EH (cell line): ENCODE measurements at regions not wholly inside any gene's neighbourhood (a gene's known extent, or its start where the extent isn't known, plus 50 kb on each side); places are given as distances from the start of the nearest gene placed in this dataset.

Source experiments
- DNase-seq: peaks from one replicate; pipeline ENCODE4 v3.0.0-alpha.2; 2015; ENCODE audit warnings: low read depth

DNA sequence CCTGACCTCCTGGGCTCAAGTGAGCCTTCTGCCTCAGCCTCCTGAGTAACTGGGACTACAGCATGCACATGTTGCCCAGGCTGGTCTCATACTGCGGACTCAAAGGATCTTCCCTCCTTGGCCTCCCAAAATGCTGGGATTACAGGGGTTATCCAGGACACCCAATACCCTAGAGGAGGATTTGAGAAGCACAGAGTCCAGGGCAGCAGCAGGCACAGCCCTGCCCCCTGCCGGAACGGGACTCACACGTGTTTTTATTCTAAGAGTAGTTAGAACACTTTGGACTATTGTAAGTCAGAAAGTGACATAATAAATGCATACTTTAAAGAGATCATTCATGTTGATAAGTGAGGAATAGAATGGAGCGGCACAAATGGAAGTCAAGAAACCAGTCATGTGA, 80.2 kb downstream of the C6orf118 start:
- DNase-seq = no peak

DNA sequence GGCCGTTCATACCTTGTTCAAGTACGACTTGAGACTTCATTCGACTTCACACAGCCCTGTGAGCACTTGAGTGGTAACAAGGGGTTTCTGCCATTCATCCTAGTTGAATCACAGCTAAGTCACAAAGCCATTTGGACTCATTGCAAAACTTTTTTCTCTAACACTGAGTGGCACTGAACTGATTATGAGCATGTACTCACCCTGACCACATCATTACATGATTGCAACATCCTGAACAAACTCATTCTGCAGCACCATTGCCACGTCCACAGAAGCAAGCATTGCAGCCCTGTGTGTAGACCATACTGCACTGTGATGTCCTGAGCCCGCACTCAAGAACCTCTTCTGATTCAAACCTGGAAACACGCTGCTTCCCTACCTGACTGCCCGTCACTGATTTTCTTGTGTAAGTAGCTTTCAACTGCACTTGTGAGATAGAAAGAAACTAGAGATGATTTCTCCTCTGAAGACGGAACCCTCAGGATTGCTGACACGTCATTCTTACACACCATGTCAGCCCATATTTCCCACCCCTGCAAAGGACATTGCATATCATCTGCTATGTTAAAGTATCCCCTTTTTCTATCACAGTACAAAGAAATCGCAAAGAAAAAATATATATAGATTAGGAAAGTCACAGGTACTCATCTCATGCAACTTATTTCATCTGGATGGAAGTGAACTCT, 81.6 kb downstream of the C6orf118 start:
- DNase-seq = no peak

DNA sequence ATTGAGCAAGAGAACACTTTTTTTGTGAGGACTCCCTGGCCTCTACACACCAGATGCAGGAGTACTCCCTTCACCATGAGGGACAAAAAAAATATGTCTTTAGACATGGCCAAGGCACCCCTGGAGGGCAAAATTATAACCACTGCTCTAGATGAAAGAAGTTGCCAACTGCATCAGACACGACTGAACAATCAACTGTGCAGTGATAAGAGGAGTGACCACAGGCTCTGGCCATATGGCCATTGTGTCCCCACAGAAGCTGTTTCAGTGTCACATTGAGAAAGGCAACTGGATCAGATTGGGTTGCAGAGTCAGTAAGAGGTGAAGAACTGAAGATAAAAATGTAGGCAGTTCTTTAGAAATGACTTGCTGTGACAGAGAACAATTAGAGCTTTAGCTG, 85.7 kb downstream of the C6orf118 start:
- no peak for DNase-seq

DNA sequence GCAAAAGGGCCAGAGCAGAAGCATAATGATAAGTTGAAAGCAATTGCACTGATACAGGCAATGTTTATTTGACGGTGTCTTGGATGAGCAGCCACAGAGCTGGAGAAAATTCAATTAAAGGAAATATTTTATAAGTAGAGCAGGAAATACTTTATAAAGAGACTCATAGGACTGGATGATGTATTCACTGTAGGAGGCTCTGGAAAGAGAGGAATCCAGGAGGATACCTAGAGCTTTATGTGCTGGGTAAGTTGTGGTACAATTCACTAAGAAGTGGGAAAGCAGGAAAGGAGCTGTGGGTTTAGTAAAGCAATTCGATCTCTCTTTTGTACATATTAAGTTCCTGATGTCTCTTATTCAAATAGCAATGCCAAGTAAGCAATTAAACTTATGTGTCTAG, 86.3 kb downstream of the C6orf118 start:
- no peak for DNase-seq

DNA sequence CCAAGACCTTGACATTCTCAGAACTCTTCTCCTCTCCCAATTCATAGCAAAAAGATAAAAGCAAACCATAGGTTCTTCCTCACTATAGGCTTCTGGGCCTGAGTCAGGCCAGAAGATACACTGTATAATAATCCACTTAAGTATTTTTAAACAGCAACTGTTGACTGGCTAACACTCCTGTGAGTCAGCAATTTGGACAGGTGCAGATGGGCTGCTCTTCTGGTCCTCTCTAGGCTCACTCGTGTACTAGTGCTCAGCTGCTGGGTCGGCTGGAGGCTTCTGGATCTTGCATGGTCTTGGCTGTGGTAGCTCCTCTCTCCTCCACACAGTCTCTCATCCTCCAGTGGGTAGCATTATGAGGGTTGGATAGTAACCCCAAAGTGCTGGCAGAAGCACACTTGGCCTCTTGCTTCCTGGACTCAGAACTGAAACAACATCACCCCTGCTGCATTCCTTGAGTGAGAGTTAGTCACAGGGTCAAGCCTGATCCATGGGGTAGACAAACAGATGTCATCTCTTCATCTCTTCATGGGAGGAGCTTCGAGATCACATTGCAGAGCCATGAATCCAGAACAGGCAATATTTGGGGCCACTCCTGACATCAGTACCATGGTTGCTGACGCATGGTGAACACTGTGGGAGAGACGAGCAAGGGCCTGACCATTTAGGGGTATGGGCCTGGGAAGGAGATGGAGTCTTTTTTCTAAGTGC, 86.9 kb downstream of the C6orf118 start:
- DNase-seq = no peak

DNA sequence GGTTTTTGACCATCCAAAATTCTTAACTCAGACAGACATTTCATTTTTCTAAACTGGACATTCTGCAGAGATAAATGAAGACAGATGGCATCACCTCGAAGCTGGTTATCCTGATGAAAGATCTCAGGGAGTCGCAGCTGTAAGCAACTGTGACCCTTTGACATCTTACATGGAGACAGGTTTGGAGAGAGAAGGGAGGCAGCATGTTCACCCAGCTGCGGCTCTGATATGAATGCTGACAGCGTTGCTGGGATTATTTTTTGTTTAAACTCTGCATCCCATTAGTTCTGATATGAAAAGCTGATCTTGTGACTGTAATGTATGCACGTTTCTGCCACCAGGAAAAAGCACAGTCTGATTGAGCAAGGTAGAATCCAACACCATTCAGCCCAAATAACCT, 89.4 kb downstream of the C6orf118 start:
- no peak for DNase-seq

DNA sequence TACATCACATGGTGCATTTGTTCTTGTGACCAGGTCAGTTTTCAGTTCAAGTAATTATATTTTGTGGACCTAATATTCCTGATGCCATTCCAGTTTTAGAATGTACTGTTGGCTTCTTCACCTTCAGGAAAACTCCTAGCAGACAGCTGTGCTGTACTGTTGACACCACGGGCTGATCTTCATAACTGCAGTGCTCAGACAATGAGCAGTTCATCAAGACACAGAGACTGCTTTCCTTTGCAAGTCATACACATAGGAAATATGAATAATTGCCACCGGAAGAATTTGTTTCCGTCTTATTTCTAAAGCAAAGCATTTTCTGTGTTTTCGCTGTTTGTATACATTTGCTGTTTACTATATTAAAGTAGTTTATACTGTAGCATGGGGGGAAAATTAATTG, 89.8 kb downstream of the C6orf118 start:
- no peak for DNase-seq

DNA sequence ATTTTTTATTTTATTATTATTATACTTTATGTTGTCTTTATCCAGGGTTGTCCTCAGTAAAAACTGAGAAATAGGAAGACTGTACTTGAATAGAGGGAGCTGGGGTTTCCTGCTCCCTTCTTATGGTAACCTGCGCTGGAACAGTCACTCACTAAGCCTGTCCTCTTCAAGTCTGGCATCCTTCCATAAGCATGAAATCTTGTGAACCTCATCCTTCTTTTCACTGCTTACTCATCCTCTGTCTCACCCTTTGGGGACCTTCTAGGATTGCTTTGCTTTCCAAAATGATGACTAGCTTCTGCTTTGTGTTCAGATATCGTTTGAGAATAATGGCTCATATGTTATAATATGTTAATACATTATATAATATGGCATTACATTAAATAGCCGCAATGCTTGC, 90.6 kb downstream of the C6orf118 start:
- no peak for DNase-seq

DNA sequence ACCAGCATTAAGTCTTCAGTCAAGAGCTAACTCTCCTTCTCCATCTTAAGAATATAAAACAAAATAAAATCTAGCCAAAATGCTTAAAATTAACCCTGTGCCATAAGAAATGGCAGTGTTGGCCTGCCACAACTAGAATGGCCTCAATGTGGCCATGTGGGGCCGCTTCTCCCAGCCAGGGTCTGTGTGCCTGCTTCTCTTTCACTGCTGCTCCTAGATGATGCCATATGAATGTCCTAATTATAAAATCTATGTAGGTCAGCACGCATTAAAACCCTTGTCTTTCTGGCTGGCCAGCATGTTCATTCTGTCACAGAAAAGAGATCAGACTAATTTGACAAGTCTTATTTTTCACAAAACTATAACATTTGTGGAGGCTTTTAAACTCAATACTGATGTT, 102.6 kb downstream of the C6orf118 start:
- no peak for DNase-seq

DNA sequence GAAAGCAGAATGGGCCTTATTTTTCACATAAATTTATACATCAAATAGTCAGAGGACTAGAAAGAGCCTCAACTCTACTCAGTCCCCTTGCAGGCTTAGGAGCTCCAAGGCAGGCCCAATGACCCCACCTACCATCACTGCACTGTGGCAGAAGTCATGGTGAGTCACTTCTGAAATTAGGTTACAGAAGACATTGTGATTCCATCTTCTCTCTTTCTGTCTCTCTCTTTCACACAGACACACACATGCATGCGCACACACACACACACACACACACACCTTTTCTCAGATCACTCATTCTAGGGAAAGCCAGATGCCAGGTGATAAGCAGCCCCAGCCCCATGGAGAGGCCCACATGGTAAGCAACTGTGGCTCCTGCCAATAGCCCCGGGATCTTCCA, 103.8 kb downstream of the C6orf118 start:
- DNase-seq = no peak

DNA sequence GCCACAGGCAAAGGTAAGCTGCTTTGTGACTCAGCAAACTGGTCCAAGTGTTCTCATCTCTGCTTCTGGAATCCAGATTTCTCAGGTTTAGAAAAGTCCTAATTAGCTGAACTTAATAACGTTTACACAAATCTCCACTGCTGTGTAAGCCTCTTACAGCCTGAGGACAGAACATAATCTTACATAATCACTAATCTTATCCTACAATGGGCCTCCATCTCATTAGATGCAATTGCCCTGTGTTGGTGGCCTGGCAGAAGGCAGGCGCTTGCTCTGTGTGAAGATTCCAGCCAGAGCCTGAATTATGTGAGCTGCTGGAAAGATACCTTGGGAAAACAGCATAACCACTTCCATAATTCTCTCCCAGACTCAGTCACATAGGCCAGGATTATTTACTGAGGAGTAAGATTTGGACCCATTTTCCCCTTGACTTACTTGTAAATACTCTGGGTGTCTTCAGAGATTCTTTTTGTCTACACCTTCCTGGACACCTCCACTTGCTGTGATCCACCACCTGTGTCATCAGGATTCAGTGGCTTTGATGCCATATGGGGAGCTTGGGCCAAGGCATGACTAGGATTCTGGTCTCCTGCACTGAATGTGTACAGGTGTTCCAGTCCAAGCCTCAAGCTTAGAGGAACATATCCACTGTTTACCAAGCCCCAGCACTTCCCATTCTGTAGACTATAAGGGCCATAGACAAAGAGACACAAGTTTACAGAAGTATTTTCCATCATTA, 104.4 kb downstream of the C6orf118 start:
- no peak for DNase-seq

DNA sequence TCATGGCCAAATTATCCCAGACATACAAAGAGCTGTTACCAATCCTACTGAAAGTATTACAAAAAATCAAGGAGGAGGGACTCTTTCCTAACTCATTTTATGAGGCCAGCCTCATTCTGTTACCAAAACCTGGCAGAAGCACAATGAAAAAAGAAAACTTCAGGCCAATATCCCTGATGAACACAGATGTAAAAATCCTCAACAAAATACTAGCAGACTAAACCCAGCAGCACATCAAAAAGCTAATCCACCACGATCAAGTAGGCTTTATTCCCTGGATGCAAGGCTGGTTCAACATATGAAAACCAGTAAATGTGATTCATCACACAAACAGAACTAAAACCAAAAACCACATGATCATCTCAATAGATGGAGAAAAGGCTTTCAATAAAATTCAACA, 109.2 kb downstream of the C6orf118 start:
- DNase-seq = no peak

DNA sequence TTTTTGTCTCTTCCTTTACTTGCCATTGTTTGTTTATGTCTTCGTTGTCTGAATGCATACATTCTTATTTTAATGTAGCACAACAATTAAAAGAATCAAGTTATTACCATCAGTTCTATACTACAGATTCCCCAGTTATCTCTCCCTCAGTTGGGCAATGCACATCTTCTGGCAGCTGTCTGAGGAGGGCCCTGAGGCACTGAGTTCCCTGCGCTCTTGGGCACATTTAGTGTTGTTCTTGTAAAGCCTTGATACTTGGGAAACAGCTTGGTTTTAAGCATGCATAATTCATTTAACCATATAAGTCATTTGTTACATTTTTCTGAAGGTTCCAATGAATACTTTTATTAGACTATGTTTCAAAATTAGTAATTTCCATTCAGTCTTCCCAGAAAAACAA, 117.9 kb downstream of the C6orf118 start:
- no peak for DNase-seq

DNA sequence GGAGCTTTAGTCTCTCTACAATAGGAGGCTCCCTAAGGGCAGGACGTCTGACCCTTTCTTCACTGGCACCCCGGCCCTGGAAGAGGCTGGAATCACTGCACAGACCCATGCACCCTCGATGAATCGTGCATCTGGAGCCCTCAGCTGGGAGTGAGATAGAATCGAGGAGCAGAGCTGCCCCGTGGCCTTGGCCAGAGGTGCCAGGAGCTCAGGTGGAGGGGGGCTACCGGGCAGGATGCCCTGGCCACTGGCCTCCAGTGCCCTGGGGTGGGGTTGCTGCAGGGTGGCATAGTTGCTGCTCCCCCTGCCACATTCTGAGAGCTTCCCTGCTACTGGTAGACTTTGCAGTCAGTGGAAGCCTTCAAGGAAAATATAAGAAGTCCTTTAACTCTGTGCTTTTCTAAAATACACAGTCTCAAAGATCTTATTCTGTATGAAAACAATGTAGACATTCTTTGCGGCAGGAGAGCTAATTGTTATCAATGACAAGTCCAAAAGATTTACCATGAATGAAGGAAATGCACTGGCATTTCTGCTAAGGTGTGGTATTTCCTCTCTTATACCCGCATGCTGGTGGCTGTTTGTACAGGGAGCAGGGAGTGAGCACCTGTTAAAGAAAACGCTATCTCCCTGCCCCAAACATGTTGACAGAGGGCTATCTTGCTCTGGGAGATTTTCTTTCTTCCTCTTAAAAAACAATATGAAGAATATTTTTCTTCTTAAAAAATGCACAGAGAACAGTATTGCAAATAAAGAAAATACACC, 122.8 kb downstream of the C6orf118 start:
- no peak for DNase-seq

DNA sequence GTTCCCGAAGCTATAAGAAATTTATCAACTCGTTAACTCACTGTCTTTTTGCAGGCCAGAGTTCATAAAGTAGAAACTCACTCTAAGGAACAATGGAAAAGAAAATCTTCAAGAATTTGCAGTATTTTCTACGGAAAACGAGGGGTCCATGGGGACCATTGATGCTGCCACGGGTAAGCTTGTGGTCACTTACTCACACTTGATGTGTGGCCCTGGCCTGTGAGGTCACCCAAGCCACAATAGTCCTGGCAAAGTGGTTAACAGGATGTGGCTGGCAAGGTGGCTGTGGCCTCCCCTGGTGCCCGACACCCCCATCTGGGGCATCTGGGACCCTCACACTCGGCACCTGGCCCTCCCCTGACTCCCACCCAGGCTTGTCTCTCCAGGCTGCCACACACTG, 123.4 kb downstream of the C6orf118 start:
- no peak for DNase-seq

DNA sequence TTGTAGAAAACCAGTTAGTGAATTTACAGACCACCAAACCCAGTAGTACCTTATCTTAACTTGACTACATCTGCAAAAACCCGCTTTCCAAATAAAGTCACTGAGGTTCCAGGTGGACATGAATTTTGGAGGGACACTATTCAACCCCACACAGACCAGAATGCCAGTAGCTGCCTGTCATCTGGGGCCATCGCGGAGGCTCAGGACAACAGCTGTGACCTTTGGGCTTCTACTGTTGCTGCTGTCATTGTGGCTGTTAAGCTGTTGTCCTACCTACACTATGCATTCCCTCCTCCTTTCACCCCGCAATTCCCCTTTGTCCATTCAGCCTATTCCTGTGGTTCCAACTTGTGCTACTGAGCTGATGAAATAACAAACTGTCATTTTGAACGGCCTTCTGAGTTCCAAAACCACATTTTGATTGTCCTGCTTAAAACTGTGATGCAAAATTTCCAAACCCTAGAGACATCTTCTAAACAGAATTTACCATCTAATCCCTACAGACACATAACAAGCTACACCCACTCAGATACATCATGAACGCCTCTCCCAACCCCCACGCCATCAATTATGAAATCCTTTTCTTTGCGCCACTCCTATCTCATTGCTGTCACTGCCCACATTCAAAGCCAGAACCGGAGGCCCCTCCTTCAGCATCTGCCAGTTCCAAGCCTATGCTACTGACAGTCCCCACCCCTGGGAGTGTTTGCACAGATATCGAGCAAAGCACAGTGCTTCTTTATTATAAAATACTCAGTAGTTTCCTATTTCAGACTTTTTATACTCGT, 125.0 kb downstream of the C6orf118 start:
- no peak for DNase-seq

DNA sequence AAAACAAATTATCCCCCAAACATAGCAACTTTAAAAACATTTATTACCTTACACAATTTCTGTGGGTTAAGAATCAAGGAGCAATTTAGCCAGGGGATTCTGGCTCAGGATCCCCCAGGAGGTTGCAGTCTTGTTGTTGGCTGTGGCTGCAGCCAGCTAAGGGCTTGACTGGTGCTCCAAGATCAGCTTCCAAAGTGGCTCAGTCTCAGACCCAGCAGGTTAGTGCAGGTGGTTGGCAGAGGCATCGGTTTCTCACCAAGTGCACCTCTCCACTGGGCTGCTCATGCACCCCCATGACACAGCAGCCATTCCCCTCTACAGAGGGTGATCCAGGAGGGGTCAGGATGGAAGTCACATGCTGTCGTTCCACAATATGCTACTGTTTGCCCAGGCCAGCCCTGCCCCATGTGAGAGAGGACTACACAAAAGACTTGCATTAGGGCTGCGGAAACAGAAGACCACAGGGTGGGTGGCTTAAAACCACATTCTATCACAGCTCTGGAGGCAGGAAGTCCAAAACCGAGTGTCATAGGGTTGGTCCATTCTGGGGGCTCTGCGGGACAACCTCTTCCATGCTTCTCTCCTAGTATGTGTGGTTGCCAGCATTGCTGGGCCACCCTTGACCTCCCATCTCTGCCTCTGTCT, 125.8 kb downstream of the C6orf118 start:
- no peak for DNase-seq

DNA sequence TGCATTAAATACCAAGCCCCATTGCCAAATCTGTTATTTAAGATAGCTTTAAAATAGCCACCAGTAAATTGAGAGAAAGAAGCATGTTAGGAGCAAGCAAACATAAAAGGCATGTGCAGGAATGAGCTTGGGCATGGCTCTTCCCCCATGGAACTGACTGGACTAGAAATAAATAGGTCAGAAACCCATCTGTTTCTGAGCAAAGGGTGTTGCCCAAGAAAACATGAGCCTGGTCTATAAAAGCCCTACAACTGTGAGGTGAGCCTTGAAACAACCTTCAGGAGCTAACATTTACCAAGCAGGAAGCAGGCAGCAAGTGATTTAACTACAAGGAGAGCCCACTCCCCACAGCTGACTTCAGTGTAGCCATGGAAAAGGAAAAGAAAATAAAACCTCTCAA, 126.3 kb downstream of the C6orf118 start:
- no peak for DNase-seq

DNA sequence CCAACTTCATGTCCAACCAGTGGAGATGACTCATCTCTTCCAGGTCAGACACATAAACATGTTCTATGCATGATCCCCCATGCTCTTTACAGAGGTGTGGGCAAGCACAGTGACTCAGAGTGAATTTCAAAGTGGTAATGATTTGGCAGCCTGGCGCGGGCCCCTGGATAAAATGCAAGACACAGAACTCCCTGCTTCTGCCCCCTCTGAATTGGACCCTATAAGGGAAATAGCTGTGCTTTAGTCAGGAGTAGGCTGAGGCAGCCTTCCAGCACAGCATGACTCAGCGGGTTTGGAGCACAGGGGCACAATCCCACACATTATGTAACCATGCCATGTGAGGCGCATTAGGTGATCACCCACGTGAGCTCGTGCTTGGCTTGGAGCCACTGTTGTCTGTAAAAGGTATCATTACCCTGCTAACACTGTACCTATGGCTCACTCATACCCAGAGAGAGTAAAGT, 127.4 kb downstream of the C6orf118 start:
- DNase-seq = no peak

DNA sequence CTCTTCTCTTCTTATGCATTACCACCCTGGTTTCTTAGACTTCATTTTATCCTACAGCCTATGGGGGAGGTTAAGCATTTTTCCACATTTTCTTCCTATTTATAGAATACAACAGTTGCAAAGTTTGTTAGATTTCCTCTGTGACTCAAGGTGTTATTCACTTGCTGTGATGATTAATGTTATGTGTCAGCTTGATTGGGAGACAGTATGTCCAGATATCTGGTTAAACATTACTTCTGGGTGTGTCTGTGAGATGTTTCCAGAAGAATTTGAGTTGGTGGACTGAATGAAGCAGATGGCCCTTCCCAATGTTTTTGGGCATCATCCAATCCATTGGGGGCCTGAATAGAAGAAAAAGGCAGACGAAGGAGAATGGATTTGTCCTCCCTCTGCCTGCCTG, 131.3 kb downstream of the C6orf118 start:
- DNase-seq = no peak

DNA sequence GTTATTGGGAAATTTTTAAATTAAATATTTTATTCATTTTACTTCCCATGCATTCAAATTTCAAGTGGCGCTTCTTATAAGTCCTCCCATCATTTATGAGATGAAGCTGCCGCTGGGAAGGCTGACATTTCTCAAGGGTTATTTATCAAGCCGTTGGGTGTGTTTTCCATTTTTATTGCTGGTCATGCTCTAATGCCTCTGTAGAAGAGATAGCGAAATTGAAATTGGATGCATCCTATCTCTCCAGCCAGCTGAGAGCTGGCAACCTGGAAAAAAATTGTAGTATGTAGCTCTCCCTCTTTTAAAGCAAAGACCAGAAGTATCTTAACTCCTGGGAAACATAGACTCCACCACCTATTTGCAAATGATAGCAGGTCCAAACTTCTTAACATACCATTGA, 135.9 kb downstream of the C6orf118 start:
- no peak for DNase-seq
